ENCODE measurements at regions not wholly inside any gene's neighbourhood (a gene's known extent, or its start where the extent isn't known, plus 50 kb on each side); places are given as distances from the start of the nearest gene placed in this dataset.

DNA sequence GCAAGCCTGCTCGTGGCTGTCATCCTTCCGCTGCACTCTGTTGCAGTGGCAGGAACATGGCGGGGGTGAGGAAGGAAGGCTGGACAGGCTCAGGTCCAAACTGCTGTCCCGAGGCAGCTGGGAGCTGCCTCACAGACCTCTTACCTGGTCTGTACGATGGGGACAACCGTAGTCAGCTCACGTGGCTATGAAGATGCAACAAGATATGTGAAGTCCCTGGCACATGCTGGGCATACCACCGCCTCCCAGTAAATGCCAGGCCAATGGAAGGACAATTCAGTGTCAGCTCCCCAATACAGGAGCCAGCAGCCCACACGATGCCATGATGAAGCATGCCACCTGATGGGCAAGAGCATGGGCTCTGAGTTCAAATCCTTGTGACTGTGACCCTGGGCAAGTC is 344.4 kb downstream of the CYRIA start:
- Mint-ChIP-seq H3K27me3 (peaks cover 3% of the 10 kb centered on the region), H3K4me3 (no peak overlapping the region), H3K4me1 (peaks cover 2% of the 10 kb centered on the region), H3K36me3 (ENCODE audit: low read depth) (no peaks in the 10 kb centered on the region), H3K27ac (no peak overlapping the region), H3K9me3 (no peaks in the 10 kb centered on the region)
- TF ChIP-seq, protein P1, sequence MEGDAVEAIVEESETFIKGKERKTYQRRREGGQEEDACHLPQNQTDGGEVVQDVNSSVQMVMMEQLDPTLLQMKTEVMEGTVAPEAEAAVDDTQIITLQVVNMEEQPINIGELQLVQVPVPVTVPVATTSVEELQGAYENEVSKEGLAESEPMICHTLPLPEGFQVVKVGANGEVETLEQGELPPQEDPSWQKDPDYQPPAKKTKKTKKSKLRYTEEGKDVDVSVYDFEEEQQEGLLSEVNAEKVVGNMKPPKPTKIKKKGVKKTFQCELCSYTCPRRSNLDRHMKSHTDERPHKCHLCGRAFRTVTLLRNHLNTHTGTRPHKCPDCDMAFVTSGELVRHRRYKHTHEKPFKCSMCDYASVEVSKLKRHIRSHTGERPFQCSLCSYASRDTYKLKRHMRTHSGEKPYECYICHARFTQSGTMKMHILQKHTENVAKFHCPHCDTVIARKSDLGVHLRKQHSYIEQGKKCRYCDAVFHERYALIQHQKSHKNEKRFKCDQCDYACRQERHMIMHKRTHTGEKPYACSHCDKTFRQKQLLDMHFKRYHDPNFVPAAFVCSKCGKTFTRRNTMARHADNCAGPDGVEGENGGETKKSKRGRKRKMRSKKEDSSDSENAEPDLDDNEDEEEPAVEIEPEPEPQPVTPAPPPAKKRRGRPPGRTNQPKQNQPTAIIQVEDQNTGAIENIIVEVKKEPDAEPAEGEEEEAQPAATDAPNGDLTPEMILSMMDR (IDR thresholded peaks at IDR 0.05) = no peak
- POLR2A ChIA-PET = no interaction called here
- DNase-seq (no peak), ATAC-seq (ENCODE audit: low read depth) (no peak)
- intact Hi-C loops (cut with micrococcal nuclease) = no loop called here
- CTCF ChIA-PET = no interaction called here

GRCh38 chr2:16320716-16321115 is 344.9 kb downstream of the CYRIA start:
- no peaks in the 10 kb centered on the region for H3K9me3 Mint-ChIP-seq
- intact Hi-C loops (cut with micrococcal nuclease) = no loop called here
- no peak overlapping the region for H3K4me3 Mint-ChIP-seq
- no peaks in the 10 kb centered on the region for H3K36me3 Mint-ChIP-seq (ENCODE audit: low read depth)
- peaks cover 2% of the 10 kb centered on the region for H3K4me1 Mint-ChIP-seq
- TF ChIP-seq, protein P1 (IDR thresholded peaks at IDR 0.05) = no peak
- no peak for ATAC-seq (ENCODE audit: low read depth)
- no peak overlapping the region for H3K27ac Mint-ChIP-seq
- H3K27me3 Mint-ChIP-seq = peaks cover 3% of the 10 kb centered on the region
- DNase-seq = no peak
- CTCF ChIA-PET = no interaction called here
- POLR2A ChIA-PET = no interaction called here

DNA sequence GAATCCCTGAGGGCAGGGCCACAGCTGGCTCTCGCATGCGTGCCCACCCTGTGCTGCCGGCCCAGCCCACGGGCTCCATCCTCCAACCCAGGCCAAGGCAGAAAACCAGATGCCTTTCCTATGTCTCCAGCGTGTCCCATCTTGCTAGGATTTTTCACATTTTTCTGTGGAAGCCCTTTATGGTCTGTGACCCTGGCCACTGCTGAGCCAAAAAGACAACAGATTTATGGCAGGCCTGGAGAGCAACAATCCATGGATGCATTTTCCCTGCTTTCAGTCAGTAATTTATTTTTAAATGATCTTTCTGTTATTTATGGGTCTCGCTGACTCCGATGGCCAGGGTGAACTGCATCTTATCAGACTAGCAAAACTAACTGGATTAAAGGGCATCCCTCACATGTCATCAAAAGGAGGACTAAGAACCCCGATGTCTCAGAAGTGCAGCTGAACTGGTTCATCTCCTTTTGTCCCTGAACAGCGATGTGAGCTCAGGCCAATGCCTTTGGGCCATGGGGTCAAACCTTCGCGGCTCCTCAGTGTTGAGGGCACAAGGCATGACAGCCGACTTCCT is 346.0 kb downstream of the CYRIA start:
- DNase-seq (no peak), ATAC-seq (ENCODE audit: low read depth) (no peak)
- Mint-ChIP-seq H3K4me3 (no peak overlapping the region), H3K9me3 (no peaks in the 10 kb centered on the region), H3K4me1 (peaks cover 2% of the 10 kb centered on the region), H3K36me3 (ENCODE audit: low read depth) (no peaks in the 10 kb centered on the region), H3K27ac (no peak overlapping the region), H3K27me3 (peaks cover 3% of the 10 kb centered on the region)
- POLR2A ChIA-PET = no interaction called here
- CTCF ChIA-PET = no interaction called here
- intact Hi-C loops (cut with micrococcal nuclease) = no loop called here
- TF ChIP-seq, protein P1 (IDR thresholded peaks at IDR 0.05) = no peak

- ChIA-PET CTCF (interaction anchor here (0.7 kb wide), 1 partner anchor 123 kb away, joined by 3 read pairs; no protein-coding TSS in a partner anchor), POLR2A (no interaction called here)
- ATAC-seq (ENCODE audit: low read depth) (no peak), DNase-seq (no peak)
- Mint-ChIP-seq H3K27ac (no peak overlapping the region), H3K9me3 (no peaks in the 10 kb centered on the region), H3K27me3 (no peaks in the 10 kb centered on the region), H3K4me3 (no peak overlapping the region), H3K4me1 (peaks cover 2% of the 10 kb centered on the region), H3K36me3 (ENCODE audit: low read depth) (no peaks in the 10 kb centered on the region)
- TF ChIP-seq, protein P1 (IDR thresholded peaks at IDR 0.05) = no peak
- intact Hi-C loops (cut with micrococcal nuclease) = no loop called here
Measured at GRCh38 chr2:16318474-16319195, 347.0 kb downstream of the CYRIA start.

DNA sequence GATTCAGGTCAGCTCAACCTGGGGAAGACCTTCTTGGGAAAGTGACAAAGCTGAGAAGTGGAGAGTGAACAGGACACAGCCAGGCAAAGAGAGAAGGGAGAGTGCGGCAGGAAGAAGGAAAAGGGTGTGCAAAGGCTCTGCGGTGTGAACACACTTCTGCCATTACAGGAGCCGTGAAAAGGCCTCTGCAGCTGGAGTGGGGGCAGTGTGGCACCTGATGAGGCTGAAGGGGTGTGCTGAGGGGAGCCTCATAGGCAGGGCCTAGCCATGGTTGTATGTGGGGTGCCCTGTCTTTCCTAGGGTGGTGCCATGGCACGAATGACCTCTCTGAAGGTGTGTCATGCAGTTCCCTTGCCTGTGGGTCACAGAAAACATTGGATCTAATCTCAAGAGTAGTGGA is 347.6 kb downstream of the CYRIA start:
- Mint-ChIP-seq H3K9me3 (no peaks in the 10 kb centered on the region), H3K4me1 (peaks cover 2% of the 10 kb centered on the region), H3K4me3 (no peak overlapping the region), H3K27ac (no peak overlapping the region), H3K27me3 (no peaks in the 10 kb centered on the region), H3K36me3 (ENCODE audit: low read depth) (no peaks in the 10 kb centered on the region)
- TF ChIP-seq, protein P1 (IDR thresholded peaks at IDR 0.05) = no peak
- intact Hi-C loops (cut with micrococcal nuclease) = no loop called here
- CTCF ChIA-PET = interaction anchor here (0.7 kb wide), 1 partner anchor 123 kb away, joined by 3 read pairs; no protein-coding TSS in a partner anchor
- POLR2A ChIA-PET = no interaction called here
- DNase-seq (no peak), ATAC-seq (ENCODE audit: low read depth) (no peak)

Measured in activated B cell treated with CpG ODN at 0.5 μM for 24 hours (primary cell).